ENCODE measurements at regions not wholly inside any gene's neighbourhood (a gene's known extent, or its start where the extent isn't known, plus 50 kb on each side); places are given as distances from the start of the nearest gene placed in this dataset.
A peak's percentile ranks its signal among the peaks of the same experiment; 100 is the strongest.

GRCh38 chr12:68455691-68456345 lies 123.7 kb upstream of the MDM1 start:
- TF ChIP-seq CTCF (IDR thresholded peaks at IDR 0.05; ENCODE audit: unreplicated experiment): no peak
- no peak overlapping the region for H3K4me3 Mint-ChIP-seq (ENCODE audit: unreplicated experiment)
- H3K4me1 Mint-ChIP-seq (ENCODE audit: unreplicated experiment): peaks cover 34% of the 10 kb centered on the region
- H3K27me3 Mint-ChIP-seq (ENCODE audit: unreplicated experiment): no peaks in the 10 kb centered on the region
- no peaks in the 10 kb centered on the region for H3K9me3 Mint-ChIP-seq (ENCODE audit: unreplicated experiment)
- H3K36me3 Mint-ChIP-seq (ENCODE audit: low read depth, unreplicated experiment): no peaks in the 10 kb centered on the region
- DNase-seq (ENCODE audit: low spot score): no peak
- peak overlapping the region; percentile 90 for H3K27ac Mint-ChIP-seq (ENCODE audit: unreplicated experiment)

GRCh38 chr12:68458866-68459265 lies 126.7 kb upstream of the MDM1 start:
- H3K4me1 Mint-ChIP-seq (ENCODE audit: unreplicated experiment): peaks cover 31% of the 10 kb centered on the region
- H3K27me3 Mint-ChIP-seq (ENCODE audit: unreplicated experiment): no peaks in the 10 kb centered on the region
- no peak overlapping the region for H3K27ac Mint-ChIP-seq (ENCODE audit: unreplicated experiment)
- H3K9me3 Mint-ChIP-seq (ENCODE audit: unreplicated experiment): no peaks in the 10 kb centered on the region
- no peak for TF ChIP-seq CTCF (IDR thresholded peaks at IDR 0.05; ENCODE audit: unreplicated experiment)
- no peaks in the 10 kb centered on the region for H3K36me3 Mint-ChIP-seq (ENCODE audit: low read depth, unreplicated experiment)
- H3K4me3 Mint-ChIP-seq (ENCODE audit: unreplicated experiment): no peak overlapping the region
- no peak for DNase-seq (ENCODE audit: low spot score)

GRCh38 chr12:68460236-68460635 lies 128.1 kb upstream of the MDM1 start:
- no peaks in the 10 kb centered on the region for H3K27me3 Mint-ChIP-seq (ENCODE audit: unreplicated experiment)
- H3K36me3 Mint-ChIP-seq (ENCODE audit: low read depth, unreplicated experiment): no peaks in the 10 kb centered on the region
- no peak for DNase-seq (ENCODE audit: low spot score)
- no peak for TF ChIP-seq CTCF (IDR thresholded peaks at IDR 0.05; ENCODE audit: unreplicated experiment)
- no peak overlapping the region for H3K27ac Mint-ChIP-seq (ENCODE audit: unreplicated experiment)
- H3K4me1 Mint-ChIP-seq (ENCODE audit: unreplicated experiment): peaks cover 17% of the 10 kb centered on the region
- H3K9me3 Mint-ChIP-seq (ENCODE audit: unreplicated experiment): no peaks in the 10 kb centered on the region
- H3K4me3 Mint-ChIP-seq (ENCODE audit: unreplicated experiment): no peak overlapping the region

GRCh38 chr12:68461645-68462044 lies 129.5 kb upstream of the MDM1 start:
- no peak overlapping the region for H3K4me3 Mint-ChIP-seq (ENCODE audit: unreplicated experiment)
- TF ChIP-seq CTCF (IDR thresholded peaks at IDR 0.05; ENCODE audit: unreplicated experiment): no peak
- H3K4me1 Mint-ChIP-seq (ENCODE audit: unreplicated experiment): peaks cover 4% of the 10 kb centered on the region
- H3K27ac Mint-ChIP-seq (ENCODE audit: unreplicated experiment): no peak overlapping the region
- no peaks in the 10 kb centered on the region for H3K36me3 Mint-ChIP-seq (ENCODE audit: low read depth, unreplicated experiment)
- H3K27me3 Mint-ChIP-seq (ENCODE audit: unreplicated experiment): no peaks in the 10 kb centered on the region
- DNase-seq (ENCODE audit: low spot score): no peak
- no peaks in the 10 kb centered on the region for H3K9me3 Mint-ChIP-seq (ENCODE audit: unreplicated experiment)

- no peaks in the 10 kb centered on the region for H3K36me3 Mint-ChIP-seq (ENCODE audit: low read depth, unreplicated experiment)
- no peaks in the 10 kb centered on the region for H3K9me3 Mint-ChIP-seq (ENCODE audit: unreplicated experiment)
- no peak for DNase-seq (ENCODE audit: low spot score)
- TF ChIP-seq CTCF (IDR thresholded peaks at IDR 0.05; ENCODE audit: unreplicated experiment): no peak
- H3K4me1 Mint-ChIP-seq (ENCODE audit: unreplicated experiment): no peaks in the 10 kb centered on the region
- H3K27me3 Mint-ChIP-seq (ENCODE audit: unreplicated experiment): no peaks in the 10 kb centered on the region
- H3K27ac Mint-ChIP-seq (ENCODE audit: unreplicated experiment): no peak overlapping the region
- no peak overlapping the region for H3K4me3 Mint-ChIP-seq (ENCODE audit: unreplicated experiment)
These were observed 130.6 kb upstream of the MDM1 start for GRCh38 chr12:68462803-68463202.

Measured in endothelial cell (in vitro differentiated cells).